RPMI7951 (cell line): ENCODE measurements at regions not wholly inside any gene's neighbourhood (a gene's known extent, or its start where the extent isn't known, plus 50 kb on each side); places are given as distances from the start of the nearest gene placed in this dataset.

Experiments
- DNase-seq: peaks from one replicate; pipeline ENCODE4 v3.0.0-alpha.2; 2012; ENCODE audit warnings: low read depth

DNA sequence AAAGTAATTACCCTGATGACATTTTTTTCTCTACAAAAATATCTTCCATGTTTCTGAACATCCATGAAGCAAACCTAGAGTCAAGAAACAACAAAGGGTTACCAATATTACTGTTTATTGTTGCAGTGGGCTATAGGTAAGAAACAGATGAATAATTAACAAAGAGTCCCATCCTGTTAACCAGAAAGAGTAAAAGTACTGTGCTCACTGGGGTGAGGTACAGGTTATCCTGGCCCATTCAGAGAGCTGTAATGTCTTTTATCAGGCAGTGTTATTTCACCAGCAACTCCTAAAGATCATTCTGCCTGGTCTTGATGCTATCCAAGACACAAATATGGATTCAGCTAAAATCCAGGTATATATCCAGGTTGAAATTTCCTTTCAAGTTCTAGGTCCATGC, 754.9 kb downstream of the SATB2 start:
- no peak for DNase-seq

DNA sequence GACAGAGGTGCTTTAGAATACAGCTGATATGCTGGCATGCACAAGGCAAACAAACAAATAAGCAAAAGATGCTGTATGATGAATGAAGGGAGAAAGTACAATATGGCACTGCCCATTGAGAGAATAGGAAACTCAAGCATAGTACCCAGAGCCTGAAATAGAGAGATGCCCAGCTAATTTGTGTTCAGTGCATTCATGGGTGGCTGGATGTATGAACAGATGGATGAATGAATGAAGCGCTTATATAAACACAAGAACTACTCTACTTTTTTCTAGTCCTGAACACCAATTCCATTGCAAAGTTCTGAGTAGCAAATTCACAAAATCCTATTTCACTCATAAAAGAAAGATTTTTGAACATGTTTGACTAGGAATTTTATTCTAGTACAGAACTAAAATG, 756.3 kb downstream of the SATB2 start:
- no peak for DNase-seq

DNA sequence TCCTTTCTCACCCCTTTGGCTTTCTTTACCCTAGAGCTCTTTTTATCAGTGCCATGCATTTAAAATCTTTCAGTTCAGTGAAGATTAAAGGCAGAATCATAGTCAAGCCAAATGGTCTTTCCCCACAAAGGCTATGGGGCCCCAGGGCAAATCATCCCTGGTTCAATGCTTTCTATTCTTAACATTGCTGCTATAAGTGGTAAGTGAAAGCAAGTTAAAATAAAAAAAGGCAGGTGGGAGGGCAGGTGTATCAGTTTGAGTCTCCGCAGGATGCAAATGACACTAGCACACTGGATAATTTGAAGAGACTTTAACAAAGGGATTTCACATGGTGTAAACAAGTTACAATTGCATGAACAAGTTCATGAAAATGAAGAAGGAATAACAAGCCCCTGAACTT, 757.4 kb downstream of the SATB2 start:
- DNase-seq: no peak

DNA sequence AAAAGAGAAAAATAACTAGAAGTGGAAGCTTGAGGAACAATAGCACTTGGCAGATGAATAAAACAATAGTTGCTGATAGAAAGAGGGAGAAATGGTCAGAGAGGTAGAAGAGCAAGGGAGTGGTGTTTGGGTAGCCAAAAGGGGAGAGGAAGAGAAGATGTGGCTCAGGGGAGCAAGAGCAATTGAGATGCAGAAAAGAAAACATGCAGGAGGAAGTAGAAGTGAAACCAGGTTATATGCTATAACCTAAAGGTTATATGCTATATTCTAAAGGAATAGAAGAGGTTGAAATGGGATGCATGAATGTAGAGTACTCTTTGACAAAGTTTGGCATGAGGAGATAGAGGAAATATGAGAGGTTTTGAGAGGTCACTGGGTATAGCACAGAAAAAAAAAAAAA, 759.5 kb downstream of the SATB2 start:
- no peak for DNase-seq

DNA sequence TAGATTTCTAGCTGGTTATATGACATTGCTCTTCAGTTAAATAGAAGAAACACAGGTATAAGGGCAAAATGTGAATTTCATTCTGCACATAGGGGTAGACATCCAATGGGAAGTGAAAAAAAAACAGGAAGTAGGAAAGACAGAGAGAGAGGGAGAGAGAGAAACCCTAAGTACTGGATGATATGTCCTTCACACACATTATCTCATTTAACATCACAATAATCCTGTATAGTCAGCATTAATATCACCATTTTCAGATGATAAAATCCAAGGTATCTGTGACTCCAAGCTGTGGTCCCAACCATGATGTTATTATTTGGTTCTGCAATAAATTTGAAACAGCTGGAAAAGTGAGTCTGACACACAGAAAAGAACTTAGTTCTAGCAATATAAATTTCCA, 759.9 kb downstream of the SATB2 start:
- DNase-seq: no peak

DNA sequence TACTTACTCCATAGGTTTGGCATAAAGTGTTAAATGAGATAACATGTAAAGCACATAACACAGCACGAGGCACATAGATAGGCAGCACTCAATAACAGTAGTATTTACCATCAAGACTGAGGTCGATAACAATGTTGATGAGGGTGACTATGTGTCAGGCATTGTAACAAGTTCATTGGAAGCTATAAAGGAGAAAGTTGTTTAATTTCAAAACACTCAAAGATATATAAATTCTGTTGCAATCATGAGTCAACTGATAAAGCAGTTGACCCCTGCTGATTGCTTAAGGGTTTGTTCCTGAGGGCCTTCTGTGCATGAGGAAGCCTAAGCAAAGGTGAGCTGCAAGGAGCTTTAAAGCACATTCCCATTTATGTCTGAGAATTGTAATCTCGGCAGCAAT, 760.5 kb downstream of the SATB2 start:
- DNase-seq: no peak

DNA sequence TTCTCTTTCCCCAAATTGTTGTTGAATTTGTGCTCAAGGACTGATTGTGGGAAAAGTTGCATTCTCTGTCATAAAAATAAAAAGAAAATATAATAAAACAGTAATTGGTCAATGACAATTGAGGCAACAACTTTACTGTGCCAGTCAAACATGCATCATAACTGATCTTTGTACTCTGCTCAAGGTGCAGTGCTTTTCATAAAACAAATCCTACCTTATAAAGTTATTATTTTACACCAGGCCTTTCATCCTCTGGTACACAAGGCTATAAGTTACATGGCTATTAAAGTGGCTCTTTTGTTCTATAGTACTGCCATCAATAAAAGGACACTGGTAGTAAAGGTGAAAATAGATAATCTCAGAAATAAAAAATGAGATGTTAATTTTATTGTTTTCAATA, 761.9 kb downstream of the SATB2 start:
- DNase-seq: no peak

DNA sequence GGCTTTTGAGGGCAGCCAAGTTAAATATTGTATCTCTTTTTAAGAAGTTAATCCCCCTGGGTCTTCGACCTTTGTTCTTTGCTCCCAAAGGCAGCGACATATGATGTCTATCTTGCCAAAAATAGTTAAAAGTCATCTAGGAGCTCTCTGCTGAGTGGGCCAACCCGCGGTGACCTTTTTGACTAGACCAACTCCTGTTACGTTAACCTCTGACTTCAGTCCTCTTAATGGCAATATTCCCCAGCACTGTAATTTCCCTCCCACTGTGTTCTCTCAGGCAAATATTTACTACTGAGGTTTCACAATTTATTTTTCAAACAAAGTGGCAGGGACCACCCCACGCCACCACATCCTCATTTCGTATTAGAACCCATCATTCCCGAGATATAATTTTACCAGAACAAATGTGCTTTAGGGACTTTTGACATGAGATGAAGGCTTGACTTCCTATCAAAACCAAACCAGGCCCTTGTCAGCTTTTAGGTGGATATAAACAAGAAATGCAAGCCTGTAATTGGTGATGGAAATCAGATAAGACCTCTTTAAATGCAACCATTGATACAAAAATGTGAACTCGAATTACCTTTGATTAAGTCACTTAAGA, 764.7 kb downstream of the SATB2 start:
- DNase-seq: no peak

DNA sequence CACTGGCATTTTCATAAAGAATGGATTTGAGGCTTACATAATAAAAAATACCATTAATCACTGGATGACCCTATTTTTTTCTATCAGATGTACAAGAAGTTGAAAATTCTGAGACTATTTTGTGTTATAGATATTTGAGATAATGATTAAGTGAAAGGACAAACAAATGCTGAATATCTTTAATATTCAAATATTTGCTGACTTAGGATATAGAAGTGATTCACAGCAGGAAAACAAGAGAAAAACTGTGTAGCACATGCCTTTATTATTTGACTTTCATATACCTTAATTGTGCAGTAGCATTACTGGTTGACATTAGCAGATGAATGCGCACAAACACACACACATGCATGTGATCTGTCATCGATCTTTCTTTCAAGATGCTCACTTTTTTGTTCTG, 766.5 kb downstream of the SATB2 start:
- DNase-seq: no peak

DNA sequence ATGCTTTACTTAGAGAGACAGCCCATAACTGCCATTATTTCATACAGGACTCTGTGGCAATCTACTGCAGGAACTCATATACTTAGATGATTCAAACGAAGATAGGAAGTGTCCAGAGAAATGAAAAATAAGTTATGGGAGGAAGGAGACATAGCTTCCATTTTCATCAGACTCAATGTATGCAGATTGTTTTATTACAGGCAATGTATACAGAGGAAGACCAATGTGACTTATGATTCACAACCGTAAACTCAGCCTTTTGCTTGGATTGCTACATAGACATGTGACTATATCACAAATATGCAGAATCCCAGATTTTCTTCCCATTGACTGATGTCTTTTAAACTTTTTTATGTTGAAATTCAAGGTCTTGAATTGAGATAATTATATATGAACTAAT, 793.4 kb downstream of the SATB2 start:
- DNase-seq: no peak

DNA sequence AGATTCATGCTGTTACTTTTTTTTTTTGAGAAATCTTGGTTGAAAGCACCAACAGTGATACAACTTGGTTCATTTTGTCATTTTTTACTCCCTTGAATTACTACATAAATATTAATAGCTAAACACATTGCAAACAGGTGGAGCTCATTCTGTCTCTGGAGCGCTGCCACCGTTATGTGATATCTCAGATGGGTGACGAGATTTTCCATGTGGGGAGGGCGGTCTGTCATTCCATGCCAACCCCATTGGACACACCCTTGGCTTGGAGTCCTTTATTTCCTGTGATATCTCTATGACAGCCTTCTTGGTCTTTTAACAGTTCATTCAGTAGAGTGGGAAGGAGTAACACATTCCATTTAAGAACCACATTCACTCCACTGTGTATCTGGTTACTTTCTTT, 794.8 kb downstream of the SATB2 start:
- peak; percentile 1 for DNase-seq

DNA sequence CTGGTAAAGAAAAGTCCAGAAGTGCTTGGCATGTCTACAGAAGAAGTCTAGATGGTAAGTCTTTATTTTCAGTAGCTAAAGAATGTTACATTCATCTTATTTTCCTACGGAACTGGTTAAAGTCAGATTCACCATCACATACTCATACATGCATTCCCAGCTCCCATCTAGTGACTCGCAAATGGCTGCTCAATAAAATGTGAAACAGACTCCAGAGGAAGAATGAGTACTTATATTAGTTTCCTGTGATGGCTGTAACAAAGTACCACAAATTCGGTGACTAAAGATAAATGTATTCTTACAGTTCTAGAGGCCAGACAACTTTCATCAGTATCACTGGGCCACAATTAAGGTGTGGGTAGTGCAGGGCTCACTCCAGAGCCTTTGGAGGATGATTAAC, 797.2 kb downstream of the SATB2 start:
- no peak for DNase-seq

DNA sequence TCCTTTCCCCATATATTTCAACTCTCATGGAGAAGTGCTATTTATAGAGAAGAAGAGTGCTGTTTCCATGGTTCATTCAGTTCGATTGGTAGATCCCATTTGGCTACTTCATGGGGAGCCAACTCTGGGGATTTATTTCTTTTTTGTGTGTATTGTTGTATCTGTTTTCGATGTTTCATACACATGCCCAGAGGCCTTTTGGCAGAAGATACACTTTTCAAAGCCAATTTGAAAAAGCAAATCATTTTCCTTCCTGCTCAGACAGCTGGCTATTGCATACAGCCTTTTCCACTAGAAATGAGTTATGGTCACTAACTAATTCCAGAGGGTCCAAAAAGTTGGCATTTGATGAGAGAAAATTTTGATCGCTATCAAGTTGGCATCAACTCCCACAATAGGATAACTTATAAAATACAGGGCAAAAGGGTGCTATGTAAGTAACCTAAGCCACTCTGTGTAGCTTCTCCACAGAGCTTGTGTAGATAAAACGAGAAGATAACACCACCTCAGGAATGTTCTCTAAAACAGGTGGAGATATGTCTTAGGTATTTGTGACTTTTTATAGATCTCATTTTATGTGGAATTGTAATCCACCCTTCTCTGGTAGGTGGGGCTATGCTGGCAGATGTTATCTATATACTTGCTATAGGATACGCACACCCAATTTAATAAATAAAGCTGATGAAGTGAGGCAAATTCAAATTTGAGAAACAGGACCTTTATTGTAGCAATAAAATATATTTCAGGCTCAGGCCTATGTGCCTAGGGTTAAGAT, 798.5 kb downstream of the SATB2 start:
- peak; percentile 14 for DNase-seq

DNA sequence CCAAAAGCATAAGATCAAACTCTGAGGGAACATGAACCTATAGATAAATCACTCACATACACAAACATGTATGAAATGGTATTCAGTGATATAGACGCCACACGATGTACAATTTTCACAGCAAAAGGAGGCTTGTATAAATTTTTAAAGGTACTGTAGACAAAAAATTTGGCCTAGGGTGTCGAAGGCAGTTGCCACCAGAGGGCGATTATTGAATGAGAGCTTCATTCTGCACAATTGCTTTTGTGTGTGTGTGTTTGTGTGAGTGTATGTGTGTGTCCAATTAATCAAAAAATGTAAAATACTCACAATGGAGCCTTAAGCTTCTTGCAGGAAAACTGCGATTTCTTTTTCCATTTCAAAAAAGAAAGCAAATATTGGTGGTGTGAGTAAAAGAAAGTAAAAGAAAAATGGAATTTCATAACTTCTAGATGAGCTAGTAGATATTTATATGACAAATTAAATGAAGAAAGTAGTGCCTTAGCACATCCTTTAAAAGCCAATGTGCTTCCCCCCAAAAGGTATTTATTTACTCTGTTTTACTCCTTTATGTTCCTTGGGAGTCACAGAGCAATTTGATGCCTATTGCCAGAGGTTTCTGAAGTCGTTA, 800.1 kb downstream of the SATB2 start:
- DNase-seq: peak; percentile 34

DNA sequence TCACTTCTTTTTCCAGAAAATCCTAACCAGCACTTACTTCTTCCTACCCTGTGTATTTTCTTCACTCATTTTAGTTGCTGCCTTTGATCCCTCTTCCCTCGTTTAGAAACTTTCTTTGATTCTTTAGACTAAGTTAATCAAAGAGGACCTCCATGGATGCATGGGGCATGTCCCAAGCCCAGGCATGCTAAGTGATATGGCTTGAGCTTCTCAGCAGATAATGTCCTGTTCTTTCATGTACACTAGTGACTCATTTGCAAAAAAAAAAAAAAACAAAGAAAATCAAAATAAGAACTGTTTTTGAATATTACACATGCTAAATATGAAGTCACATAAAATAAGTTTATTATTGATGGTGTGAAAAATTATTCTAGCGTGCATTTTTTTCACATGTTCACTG, 800.9 kb downstream of the SATB2 start:
- DNase-seq: no peak

DNA sequence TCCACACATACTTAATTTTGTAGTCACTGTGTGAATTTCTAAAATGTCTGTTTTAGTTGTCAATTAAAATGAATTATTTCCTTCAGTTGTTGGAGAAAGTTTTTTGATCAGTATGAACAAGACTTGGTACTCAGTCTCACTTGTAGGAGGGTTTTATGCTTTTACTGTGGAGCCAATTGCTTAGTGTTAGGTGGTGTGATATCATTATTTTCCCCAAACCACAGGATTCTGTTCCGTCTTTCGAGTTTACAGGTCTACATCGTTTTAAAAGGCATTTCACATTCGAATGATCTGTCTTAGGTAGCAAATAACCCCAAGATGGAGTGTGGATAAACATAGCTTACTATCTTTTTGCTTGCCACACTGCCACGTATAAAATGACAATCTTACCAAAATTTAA, 803.1 kb downstream of the SATB2 start:
- no peak for DNase-seq

DNA sequence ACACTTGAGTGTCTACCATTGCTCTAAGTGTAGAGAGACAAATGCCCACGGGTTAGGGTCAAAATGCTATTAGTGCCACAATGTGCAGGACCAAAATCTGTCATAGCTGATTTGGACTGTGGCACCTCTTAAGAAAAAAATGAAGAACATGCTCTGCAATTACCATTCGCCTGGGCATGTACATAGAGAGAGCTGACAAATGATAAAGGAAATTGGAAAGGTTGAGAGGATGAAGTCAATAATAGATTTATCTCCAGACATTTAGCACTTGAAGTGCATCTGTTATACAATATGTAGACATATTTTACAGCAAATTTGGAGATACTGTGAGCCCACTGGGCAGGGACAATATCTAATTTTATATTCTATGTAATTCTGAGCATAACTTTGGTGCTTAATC, 804.4 kb downstream of the SATB2 start:
- no peak for DNase-seq

DNA sequence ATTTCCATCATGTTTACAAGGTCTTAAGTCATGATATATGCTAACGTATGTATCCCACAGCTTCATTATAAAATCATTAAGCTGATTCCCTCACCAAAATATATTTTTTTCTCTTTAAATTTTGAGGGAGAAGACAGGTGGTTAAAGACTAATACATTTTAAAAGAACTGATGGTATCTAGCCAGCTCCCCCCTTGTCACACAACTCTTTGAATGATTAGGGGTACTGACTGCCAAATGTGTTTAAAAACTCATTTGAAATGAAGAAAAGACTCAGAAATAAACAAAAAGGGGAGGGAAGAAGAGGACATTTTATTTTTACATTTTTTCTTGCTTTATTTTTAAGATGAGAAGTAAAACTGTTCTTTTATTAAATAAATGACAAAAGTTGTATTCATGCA, 805.3 kb downstream of the SATB2 start:
- no peak for DNase-seq

DNA sequence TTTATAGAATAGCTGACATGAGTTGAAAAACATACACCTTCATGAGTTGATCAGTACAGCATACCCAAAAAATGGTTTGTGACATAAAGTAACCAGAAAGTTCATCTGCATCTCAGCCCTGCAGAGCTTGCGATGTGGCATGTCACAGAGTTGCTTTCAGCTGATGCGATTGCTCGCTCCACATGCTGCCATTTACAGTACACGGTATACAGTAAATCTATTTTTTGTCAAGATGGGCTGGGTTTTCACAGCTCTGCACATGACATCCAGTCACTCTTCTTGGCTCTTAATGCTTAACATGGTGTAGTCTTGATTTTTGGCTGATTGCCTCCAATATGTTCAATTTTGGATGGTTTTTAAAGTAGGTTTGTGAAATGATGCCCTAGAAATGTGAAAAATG, 811.9 kb downstream of the SATB2 start:
- DNase-seq: no peak

DNA sequence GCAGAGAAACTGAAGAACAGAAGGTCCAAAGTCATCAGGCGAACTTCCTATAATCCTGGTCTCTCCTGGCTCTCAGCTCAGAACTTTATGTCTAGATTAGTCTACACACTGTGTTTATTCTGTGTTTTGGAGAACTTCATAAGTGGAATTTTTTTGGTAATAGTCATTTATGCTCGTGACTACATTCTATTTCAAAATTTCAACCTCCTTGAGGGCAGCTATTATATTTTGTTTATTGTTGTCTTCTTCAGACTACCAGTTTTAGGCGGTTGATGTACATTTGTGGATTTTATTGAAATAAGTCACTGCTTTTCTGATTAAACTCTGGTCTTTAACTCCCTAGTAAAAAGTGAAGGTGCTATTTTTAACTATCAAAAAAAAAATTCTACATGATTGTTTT, 816.6 kb downstream of the SATB2 start:
- no peak for DNase-seq

DNA sequence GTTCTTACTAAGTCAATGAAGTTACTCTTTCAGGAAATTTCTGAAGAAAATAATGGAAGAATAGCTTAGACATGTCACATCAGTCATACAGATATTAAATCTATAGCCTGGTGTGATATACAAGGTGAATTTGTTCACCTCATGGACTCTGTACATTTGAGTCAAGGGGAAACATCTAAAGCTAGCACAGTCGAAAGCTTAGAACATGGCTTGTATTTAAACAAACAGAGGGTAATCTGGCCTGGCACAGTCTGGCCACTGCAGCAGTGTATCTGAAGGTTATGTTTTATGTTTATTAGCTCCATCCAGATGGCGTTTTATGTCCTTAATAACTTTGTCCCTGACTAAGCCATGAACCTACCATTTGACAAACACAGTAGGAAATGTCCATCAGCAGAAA, 817.3 kb downstream of the SATB2 start:
- DNase-seq: no peak

DNA sequence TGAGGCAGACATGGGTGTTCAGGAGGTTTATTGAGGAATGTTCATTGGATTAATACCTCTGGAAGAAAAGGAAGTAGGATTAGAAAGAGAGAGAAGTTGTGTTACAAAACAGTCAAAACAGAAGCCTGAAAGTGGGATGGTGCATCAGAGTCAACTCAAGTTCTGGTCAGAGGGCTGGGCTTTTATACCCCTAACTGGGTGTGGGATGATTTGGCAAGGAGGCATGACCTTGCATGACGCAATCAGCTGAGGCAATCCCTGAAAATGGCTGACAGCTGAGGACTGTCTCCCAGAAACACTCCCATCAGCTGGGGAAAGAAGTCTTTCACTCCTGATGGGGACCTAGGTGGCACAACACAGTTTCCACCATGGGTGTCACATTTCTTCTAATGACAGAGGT, 818.2 kb downstream of the SATB2 start:
- DNase-seq: no peak

DNA sequence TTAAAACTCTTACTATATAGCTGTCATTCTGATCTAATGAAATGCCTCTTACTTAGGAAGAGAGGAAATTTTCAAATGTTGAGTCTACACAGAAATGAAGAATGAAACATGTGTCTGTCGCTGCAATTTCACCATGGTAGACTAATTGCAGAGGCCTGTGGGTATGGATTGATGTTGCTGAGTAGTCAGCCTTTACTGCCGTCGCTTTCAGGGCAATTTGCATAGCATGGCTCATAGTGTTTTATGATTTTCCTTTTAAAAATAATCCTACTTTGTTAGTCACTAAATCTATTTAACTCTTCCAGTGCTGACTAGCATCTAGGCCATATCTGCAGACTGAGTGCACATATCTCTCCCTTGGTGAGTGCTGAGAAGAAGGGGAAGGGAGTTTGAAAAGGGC, 819.2 kb downstream of the SATB2 start:
- DNase-seq: no peak

DNA sequence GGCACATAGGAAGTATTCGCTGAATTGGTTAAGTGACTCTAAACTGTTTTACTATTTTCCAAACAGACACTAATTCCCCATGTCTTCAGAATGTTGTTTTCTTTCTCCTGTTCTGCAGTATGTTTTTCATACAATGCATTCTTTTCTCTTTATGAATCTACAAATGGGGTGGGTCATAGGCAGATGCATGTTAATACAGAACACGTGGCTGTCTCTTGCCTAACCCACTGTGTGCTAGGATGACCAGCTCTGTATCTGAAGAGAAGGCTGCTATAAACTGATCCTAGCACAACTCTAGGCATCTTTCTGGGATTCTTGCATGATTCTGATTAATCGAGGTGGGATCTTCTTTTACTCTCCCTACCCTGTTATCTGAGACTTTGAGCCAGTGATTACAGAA, 826.0 kb downstream of the PLCL1 start:
- DNase-seq: no peak
